ENCODE measurements at regions not wholly inside any gene's neighbourhood (a gene's known extent, or its start where the extent isn't known, plus 50 kb on each side); places are given as distances from the start of the nearest gene placed in this dataset.

DNA sequence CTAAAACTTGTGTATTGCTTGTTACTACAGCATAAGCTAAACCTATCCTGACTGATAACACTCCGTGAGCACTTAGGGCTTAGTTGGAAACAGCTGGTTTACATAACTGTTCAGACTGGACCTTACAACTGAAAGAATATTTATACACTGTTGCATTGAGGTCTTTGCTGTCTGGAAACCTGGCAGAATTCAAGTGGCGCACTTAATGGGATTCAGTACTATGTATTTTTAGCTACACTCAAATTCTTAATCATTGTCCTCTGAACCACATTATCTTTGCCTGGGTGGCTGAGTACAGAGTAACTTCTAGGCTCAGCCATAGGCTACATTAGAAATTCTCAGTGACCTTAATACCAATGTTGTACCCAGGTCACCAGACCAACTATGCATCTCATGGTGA is 172.9 kb downstream of the PMP22 start:
- TF ChIP-seq, protein P1, sequence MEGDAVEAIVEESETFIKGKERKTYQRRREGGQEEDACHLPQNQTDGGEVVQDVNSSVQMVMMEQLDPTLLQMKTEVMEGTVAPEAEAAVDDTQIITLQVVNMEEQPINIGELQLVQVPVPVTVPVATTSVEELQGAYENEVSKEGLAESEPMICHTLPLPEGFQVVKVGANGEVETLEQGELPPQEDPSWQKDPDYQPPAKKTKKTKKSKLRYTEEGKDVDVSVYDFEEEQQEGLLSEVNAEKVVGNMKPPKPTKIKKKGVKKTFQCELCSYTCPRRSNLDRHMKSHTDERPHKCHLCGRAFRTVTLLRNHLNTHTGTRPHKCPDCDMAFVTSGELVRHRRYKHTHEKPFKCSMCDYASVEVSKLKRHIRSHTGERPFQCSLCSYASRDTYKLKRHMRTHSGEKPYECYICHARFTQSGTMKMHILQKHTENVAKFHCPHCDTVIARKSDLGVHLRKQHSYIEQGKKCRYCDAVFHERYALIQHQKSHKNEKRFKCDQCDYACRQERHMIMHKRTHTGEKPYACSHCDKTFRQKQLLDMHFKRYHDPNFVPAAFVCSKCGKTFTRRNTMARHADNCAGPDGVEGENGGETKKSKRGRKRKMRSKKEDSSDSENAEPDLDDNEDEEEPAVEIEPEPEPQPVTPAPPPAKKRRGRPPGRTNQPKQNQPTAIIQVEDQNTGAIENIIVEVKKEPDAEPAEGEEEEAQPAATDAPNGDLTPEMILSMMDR (IDR thresholded peaks at IDR 0.05), result no peak
- TF ChIP-seq POLR2A (IDR thresholded peaks at IDR 0.05), result no peak

Measured in Peyer's patch (tissue), 4 donors.